NCI-H510A (cell line): ENCODE measurements at regions not wholly inside any gene's neighbourhood (a gene's known extent, or its start where the extent isn't known, plus 50 kb on each side); places are given as distances from the start of the nearest gene placed in this dataset.
A peak's percentile ranks its signal among the peaks of the same experiment; 100 is the strongest.
"Not testable (repeated sequence)": the region's sequence is repeated elsewhere in the genome, so short reads cannot be mapped to it uniquely, and the experiment has no call there.

Experiments used
- DNase-seq: peaks from one replicate; lab custom pipeline; 2025; lab: John Stamatoyannopoulos, UW

DNA sequence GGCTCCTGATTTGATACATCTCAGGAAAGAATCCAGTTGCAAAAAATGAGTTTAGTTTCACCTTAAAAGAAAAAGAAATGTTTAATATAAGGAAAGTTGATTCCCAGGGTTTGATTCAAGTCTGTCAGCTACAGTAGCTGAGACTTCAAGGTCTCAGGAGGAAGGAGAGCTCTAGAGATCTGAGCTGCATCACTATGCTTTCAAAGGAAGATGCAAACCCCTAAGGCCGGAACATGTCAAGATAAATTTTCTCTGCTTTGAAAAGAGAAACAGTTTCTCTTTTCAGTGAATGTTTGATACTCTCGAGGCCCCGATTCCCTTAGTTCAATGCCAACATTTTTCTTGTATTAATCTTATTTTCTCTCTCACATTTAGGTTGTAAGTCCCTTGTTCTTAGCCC, 128.6 kb downstream of the RGPD3 start:
- no peak for DNase-seq

GRCh38 chr2:106339132-106339531, 129.1 kb downstream of the RGPD3 start:
- no peak for DNase-seq

DNA sequence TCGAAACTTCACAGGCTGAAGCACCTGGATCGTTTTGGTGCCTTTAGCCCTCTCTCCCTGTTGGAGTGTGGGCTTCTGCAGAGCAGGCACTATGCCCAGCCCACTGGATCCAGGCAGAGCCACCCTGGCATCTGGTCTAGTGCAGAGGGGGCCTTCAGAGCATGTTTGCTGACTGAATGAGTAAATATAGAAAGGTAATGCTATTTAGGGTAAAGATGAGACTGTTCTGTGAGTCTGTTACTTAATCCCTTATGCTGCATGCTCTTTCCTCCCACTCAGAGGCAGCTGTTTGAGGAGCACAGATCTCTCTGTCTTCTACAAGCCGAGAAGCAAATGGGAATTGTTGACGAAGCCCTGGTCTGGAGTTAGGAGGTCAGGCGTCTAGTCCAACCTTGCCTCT, 130.2 kb downstream of the RGPD3 start:
- no peak for DNase-seq

DNA sequence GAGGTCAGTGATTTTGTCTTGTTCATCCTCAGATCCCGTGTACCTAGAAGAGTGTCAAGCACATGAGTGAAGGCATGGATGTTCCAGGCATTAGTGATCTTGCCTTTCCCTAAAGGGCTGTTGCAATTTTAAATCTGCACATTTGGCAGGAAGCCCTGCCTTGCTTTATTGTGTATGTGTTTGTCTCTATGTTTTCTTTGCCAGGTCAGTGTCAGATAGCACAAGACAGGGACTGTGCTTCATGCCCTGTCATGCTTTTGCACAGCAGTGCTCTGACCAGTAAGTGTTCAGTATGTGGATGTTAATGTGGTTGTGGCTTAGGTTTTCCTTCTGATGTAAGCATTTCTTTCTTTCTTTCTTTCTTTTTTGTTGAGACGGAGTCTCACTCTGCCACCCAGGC, 131.5 kb downstream of the RGPD3 start:
- no peak for DNase-seq

GRCh38 chr2:106336108-106336507, 132.1 kb downstream of the RGPD3 start:
- no peak for DNase-seq

DNA sequence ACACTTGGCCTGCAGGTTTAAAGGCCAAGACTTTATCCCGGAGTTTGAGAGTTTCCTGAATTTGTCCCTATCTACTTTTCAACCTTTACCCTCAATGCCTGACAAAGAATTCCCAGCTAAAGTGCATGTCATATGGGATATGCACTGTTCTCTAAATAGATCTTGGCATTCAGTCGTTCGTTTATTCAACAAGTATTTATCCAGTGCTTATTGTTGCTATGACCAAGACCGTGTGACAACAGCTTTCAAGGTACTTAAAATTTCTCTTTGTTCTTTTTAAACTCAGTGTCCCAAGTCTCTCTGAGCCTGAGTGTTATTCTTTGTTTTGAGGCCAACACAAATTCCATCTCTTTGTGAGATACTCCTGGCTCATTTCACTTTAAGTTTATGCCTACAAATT, 133.4 kb downstream of the RGPD3 start:
- DNase-seq: no peak

DNA sequence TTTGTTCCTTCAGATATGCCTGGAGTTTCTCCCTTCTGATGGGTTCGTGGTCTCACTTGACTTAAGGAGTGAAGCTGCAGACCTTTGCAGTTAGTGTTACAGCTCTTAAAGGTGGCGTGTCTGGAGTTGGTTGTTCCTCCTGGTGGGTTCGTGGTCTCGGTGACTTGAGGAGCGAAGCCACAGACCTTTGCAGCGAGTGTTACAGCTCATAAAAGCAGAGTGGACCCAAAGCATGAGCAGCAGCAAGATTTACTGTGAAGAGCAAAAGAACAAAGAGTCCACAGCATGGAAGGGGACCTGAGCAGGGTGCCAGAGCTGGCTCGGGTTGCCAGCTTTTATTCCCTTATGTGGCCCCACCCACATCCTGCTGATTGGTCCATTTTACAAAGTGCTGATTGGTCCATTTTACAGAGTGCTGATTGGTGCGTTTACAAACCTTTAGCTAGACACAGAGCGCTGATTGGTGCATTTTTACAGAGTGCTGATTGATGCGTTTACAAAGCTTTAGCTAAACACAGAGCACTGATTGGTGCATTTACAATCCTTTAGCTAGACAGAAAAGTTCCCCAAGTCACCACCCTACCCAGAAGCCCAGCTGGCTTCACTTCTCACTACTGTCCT, 134.8 kb downstream of the RGPD3 start:
- not testable (repeated sequence) for DNase-seq

- DNase-seq: peak; percentile 43
Observed at GRCh38 chr2:106332054-106332453, 136.2 kb downstream of the RGPD3 start.

- not testable (repeated sequence) for DNase-seq
Observed at GRCh38 chr2:106330384-106331261, 136.5 kb upstream of the UXS1 start.

DNA sequence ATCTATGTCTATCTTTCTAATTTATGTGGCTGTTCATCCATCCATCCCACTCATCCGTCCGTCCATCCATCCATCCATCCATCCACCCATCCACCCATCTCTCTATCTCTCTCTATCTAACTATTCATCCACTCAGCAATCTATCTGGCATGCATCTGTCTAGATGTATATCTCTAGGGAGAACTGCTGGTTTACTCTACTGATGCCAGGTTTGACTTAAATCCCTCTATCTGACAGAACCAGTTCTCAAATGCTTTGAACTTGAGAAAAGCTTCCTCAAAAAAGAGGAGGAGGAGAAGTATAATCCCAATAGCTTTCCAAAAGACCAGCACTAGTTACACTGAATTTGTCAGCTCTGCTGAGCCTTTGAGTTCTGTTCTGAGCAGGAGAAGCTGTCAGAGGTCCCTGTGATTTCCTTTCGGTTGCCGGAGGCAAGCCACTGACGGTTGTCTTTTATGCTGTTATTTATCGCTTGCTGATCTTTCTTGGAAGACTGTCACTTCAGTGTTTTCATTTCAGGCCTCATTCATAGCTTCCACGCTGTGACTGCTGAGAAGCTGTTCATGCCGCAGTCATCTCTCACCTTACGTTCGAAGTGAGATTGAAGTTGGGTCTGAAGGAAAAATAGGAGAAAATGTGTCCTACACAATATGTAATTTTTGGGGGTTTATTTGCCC, 129.4 kb upstream of the UXS1 start:
- no peak for DNase-seq

DNA sequence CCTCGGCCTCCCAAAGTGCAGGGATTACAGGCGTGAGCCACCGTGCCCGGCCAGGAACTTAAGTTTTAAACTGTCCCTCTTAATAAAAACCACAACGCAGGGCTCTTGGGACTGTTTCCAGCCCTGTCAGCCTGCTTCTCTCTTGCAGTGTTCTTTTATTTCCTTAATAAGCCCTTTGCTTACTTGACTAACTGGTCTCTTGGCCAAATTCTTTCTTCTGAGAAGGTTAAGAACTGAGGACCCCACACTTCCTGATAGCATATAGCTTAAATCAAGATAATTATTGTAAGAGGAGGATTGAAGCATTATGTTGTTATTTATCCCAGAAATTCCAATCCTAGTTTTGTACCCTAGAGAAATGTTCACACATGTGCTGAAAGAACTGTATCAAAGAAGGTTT, 128.2 kb upstream of the UXS1 start:
- DNase-seq: no peak

DNA sequence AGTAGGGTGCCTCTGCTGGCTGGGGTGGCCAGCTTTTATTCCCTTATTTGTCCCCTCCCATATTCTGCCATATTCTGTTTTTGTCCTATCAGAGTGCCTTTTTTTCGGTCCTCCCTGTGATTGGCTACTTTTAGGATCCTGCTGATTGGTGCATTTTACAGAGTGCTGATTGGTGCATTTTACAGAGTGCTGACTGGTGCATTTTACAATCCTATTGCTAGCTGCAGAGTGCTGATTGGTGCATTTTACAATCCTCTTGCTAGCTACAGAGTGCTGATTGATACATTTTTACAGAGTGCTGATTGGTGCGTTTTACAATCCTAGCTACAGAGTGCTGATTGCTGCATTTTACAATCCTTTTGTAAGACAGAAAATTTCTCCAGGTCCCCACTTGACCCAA, 126.3 kb upstream of the UXS1 start:
- not testable (repeated sequence) for DNase-seq

DNA sequence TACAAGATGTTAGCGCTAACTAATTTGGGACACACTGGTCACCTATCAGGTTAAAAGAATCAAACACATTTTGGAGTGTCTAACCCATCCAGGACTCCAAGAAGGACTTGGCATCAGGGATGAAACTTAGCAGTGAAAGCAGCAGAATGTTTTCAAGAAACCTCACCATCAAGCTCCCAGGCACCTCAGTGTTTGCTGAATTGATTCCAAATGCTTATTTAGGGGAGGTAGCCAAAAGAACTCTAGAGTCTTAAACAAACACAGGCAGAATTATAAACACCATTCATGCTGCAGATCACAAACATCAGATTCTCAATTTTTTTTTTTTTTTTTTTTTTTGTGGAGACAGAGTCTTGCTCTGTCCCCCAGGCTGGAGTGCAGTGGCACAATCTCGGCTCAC, 122.8 kb upstream of the UXS1 start:
- DNase-seq: no peak

- DNase-seq: no peak
Observed at GRCh38 chr2:106314444-106314843, 120.3 kb upstream of the UXS1 start.

DNA sequence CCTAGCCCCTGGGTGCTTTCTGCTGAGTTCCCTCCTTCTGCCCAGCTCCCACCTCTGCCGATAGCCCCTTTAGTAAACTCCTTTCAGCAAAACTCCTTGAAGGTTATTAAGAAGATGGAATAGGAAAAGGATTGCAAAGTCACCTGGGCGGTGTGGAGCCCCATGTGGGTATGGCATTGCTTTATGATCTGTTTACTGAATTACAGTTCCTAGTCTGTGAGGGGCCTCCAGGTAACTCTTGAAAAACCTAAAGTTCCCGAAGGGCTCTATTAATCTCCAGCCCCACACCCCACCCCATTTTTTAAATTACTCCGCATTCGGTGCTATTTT, 116.9 kb upstream of the UXS1 start:
- no peak for DNase-seq

DNA sequence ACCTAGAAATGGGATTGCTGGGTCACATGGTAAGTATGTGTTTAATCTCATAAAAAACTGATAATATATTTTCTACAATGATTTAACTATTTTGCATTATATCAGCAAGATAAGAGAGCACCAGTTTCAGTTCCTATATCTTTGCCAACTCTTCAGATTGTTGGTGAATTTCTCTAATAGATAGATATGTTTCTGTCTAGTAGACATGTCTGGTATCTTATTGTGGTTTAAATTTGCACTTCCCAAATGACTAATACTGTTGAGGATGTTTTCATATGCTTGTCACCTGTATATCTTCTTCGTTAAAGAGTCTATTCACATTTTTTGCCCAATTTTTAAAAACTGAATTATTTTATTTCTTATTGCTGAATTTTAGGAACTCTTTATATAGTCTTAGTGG, 113.8 kb upstream of the UXS1 start:
- DNase-seq: no peak

- no peak for DNase-seq
Observed at GRCh38 chr2:106306387-106306786, 112.3 kb upstream of the UXS1 start.

DNA sequence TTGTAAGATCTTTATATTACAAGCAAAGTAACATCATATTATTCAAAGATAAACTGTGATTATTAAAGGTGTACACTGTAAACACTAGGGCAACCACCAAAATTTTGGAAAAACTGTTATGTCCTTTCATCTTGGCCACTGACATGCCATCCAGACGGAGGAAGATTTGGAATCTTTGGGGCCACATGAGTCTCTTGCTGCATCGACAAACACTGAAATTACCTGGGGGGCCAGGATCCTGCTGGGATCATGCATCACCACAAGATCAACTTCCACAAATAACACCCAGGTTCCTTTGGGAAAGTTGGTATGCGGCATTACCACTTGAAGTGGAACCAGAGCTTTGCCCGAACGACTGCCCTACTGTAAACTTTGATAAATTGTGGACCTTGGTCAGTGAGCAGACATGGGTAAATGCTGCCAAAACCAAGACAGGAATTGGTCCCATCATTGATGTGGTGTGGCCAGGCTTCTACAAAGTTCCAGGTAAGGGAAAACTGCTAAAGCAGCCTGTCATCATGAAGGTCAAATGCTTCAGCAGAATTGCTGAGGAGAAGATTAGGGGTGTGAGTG, 110.6 kb upstream of the UXS1 start:
- DNase-seq: no peak

DNA sequence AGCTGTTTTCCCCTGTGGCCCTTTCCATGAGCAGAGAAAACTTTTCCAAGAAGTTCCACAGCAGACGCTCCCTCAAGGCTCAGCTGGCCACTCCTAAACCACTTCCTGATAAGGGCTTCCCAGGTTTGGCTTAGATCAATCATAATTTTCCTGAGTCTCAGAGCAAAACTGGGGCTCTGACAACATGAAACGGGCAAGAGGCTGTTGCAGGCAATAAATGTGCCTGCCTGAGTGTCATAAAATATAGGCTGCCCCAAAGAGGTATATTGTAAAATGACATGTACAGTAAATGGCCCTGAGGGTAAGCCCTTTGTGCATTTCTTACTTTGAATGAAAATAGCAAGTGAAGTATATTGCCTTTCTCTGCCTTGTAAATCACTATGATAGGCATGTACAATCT, 105.6 kb upstream of the UXS1 start:
- DNase-seq: no peak

DNA sequence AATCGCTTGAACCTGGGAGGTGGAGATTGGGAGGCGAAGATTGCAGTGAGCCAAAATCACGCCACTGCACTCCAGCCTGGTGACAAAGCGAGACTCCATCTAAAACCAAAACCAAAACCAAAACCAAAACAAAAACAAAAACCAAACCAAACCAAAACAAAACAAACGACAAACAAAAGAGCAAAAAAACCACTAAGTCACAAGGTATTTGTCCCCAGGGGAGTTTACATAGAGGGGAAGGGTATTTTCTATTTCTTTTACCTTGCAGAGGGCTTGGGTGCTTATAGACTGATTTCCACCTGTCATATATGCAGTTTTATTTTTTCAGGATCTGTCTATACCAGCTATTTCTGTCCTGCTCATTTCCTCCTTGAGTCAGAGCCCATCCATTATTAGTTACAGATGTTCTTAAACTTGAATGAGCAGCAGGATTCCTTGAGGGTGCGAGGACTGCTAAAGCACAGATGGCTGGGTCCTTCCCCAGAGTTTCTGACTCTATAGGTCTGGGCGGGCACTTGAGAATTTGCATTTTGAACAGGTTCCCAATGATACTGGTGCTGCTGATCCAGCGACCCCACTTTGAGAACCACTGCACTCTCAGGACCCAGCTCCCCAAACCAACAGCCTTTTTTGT, 102.2 kb upstream of the UXS1 start:
- no peak for DNase-seq

DNA sequence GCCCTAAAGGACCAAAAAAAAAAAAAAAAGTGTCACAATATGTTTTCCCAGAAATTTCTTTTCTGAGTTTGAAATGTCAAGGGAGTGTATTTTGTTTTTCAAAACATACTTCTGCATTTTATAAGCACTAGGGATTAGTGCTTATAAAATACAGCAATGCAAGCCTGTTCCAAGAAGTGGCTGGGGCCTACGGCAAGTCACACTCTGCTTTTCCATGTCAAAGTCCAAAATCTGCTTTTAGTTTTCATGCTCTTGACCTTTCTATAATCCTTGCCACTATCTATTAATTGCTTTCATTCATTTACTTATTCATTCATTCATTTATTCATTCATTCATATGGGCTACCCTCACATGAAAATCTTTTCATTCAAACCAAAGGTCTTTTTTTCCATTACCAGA, 100.1 kb upstream of the UXS1 start:
- DNase-seq: no peak

DNA sequence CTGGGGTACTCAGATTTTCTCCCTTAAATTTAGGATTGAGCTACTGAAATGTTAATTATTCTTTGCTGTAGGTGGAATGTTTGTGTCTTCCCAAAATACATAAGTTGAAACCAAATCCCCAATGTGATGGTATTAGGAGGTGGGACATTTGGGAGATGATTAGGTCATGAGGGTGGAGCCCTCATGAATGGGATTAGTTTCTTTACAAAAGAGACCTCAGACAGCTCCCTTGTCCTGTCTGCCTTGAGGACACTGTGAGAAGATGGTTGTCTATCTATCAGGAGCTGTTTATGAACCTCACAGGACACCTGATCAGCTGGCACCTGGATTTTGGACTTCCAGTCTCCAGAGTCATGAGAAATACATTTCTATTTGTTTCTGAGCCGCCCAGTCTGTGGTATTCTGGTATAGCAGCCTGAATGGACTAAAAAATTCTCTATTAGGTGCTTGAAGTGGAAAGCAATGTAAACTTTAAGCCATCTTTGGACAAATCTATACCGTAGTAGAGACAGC, 99.2 kb upstream of the UXS1 start:
- no peak for DNase-seq
